Hematopoietic multipotent progenitor cell treated with erythropoietin and hydrocortisone succinate and interleukin-3 and kit ligand, for 17 days (in vitro differentiated cells): ENCODE measurements at regions not wholly inside any gene's neighbourhood (a gene's known extent, or its start where the extent isn't known, plus 50 kb on each side); places are given as distances from the start of the nearest gene placed in this dataset.
"Not testable (repeated sequence)": the region's sequence is repeated elsewhere in the genome, so short reads cannot be mapped to it uniquely, and the experiment has no call there.

Source experiments
- DNase-seq: peaks from one replicate; pipeline ENCODE4 v3.0.0-alpha.2; 2015; ENCODE audit warnings: low spot score

DNA sequence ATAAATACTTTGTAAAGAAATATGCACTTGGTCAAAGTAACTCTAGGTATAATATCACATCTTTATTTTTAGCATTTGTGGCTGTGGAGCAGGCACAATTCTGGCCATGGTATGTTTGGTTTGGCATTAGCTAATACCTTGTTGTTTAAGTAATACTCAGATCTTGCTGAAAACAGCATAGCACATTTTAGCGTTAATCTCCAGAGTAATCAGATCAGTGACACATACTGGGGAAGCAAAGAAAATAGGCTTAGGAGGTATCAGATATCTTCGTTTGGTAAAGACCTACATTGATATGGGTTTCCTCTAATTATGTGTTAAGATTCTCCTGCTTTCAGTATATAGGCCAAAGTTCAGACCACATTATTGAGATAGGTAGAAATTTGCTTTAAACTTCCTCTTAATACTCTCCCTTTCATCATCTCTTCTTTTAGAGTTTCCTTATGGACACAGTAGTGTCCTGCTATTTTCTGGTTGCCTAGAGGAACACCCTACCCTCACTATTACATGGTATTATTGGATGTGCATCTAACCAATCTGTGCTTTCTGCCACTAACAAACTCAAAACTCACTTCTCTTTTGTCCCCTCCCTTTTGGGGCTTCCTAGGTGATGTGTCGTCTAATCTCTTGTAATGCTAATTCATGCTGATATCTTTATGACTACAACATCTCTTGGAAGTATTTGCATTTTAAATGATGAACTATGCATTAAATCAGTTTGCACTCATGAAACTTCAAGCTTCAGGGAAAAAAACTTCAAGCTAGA, 437.3 kb upstream of the ADAMTSL1 start:
- no peak for DNase-seq

DNA sequence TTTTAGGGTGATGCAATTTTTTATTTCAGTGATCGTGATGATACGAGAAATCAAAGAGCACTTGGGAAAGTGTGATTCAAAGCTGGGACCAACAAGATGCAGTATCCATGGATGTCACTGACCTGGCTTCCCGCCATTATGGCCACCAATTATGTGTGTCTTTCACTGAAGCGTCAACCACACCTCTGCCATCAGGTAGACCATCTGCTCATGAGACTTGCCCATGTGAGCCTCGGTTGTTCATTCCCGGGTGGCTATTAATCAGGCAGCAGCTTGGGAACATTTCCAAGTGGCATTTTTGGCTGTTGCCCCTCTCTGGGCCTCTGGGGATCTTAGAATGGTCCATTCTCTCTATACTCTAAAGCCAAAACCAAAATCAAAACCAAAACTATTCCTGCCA, 436.0 kb upstream of the ADAMTSL1 start:
- DNase-seq, result no peak

DNA sequence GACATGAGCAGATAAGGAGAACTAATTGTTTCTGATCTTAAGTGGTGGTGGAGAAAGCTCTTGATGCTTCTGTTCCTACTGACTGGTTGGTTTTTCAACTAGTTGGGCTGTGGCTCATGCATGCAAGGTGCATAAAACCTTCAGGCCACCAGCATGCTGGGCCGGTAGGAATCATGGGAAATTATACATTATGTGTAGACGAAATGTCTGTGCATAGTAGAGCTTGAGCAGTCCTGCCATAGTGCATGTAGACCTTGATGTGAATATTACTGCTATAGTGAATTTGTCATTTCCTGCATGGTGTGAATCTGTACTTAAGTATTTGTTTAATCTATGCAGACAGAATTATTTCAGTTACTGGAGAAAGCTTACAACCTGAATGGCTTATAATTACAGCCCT, 433.6 kb upstream of the ADAMTSL1 start:
- no peak for DNase-seq

DNA sequence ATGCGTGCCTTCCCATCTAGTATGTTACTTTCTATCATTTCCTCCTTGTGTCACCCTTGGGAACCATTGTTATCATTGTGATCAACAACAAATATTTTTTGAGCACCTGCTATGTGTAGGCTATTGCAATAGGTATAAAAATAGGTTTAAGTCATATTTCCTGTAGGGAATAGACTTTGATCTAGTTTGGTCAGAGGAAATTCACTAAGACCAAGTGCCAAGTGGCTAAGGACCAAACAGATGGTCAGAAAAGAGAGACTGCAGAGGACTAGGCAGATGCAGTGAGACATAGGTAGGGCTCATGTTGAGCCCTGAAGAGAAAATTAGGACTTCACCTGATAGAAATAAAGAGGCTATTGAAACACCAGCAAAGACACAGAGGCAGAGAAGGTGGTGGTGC, 430.0 kb upstream of the ADAMTSL1 start:
- DNase-seq, result no peak

DNA sequence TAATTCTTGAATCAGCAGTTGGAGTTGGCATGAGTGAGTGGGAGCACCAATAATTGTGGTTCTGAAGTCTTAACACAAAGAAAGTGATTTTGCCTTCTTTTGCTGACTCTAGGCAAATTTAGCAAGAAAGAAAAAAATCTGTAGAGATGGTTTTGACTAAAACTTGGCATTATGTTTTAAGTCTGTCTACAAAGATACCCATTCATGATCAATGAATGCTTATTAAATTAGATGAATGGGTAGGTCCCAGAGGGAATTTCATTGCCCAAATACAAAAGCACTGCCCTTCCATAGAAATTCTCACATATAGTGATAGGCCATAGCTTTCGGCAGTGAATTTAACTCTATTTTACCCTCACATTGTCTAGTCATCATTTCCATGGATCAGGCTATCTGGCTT, 428.6 kb upstream of the ADAMTSL1 start:
- DNase-seq, result no peak

DNA sequence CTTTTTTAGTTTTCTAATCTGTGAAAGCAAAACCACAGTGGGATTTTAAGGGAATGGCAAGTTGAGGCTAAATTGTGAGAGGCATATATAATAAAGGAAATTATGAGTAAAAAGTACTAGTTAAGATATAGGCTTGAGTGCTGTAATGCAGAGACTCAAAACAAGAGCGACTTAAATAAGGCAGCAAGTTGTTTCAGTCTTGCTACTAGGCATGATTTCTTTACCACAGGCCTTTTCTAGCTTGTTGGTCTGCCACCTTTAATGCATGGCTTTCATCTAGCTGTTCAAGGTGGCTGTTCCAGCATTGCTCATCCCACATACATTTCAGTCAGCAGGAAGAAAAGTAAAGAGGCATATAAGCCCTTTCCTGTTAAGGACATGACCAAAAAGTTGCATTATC, 427.9 kb upstream of the ADAMTSL1 start:
- no peak for DNase-seq

DNA sequence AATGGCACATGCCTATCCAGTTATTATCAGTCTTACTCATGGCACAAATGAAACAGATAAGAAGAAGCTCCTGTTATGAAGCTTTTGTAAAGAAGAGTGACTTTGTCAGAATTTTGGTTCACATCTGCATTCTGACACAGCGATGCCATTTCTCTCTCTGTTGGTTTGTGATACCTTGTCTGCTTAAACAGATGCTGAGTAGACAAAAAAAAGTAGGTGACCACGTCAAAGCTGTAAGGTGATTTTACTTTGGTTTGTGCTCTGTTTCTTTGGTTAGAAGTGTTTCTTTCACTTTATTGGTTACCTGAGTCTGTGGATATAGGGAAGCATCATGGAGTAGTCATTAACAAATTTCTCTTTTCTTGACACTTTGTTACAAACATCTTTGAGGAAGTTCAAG, 422.3 kb upstream of the ADAMTSL1 start:
- no peak for DNase-seq

DNA sequence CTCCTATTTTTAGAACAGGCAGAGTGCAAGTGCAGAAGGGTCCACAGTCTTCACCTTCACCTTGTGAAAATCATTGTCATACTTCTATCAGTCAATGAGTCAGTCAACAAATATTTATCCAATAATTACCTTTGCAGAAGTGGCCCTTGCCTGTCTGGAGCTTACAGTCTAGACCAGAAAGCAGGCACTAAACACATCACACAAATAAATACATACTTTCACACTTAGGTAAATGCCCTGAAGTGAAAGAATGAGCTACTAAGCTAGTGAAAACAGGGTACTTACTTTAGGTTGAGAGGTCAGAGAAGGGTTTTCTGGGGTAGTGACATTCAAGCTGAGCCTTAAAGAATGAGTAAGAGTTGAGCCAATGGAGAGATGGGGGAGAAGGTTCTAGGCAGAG, 421.9 kb upstream of the ADAMTSL1 start:
- DNase-seq, result no peak

DNA sequence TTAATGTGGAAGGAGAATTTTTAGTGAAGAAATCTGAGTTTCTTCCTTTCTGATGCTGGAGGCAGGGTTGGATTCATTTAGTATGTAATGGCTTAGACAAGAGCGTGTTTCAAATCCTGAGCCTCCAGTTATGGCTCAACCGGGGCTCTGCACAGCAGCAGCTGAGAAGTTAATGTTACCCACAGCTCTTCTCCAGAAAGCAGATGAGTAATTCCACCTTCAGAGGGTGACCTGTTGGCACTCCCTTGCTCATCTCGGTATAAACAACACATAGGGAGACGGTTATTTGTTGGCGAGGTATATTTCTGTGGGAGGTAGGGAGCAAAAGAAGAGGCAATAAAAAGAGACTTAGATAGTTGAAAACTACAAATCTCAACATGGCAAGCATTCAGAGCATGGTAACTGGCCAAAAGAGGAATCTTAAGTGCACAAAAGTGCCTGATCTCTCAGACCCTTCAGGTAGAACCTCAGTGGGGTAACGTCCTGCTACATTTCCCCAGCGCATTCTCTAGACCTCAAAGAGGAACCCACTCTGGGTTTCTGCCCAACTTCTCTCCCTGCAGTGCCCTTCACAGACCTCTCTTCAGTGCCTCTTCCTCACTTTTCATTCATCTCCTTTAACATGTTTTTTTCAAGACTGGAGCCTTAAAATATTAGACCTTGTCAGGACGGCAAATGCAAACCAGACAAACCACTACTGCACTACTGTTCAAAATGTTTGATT, 417.5 kb upstream of the ADAMTSL1 start:
- no peak for DNase-seq

DNA sequence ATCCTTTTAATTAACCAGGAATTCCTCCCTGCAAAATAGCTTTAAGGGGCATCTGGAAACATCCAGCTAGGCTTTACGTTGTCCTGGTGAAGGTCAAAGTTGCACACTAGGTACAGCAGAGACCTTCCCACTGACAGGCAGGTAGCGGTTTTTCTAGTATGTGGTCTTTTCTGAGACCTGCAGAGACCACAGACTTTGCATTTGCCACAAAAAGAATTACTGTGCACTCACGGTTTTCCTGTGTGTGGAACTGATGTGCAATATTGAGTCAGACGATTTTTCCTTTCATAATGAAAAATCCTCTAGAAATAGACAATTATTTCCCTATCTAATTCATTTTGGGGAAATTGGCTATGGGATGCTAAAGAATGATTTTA, 417.0 kb upstream of the ADAMTSL1 start:
- DNase-seq, result no peak

DNA sequence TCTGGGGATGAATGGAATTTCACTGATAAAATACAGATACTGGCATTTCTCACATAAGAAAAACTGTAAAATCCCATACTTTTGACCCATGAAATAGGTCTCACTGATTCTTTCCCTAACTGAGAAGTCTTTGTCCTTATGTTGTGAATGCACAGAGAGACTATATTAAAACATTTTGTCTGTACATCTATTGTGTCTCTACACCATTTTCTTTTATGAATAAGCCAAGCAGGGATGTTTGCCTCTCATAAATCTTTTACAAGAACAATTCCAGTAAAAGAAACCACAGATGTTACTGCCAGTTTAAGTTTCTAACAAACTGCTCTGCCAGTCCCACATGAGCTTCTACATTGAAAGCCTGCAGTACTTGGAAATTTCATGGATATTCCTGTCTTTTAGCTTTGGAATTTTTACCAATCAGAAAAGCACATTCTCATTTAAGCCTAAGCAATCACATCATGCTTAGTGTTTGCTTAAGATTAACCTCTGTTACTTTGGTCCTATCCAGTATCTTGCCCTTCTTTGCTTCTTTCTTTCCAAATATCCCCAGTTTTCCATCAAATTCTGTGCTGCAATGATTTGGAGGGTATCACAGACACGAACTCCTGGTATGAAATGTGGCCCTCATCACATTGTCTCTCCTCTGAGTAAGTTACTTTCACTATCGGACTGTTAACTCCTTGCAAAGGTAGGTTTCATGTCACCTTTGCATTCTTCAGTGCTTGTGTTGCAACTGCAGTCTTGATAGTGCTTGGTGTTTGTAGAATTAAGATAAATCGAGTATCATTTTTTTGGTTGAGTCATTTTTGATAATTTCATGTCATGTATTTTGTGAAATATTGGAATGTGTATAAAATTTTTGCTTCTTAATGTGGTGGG, 415.1 kb upstream of the ADAMTSL1 start:
- DNase-seq, result no peak

DNA sequence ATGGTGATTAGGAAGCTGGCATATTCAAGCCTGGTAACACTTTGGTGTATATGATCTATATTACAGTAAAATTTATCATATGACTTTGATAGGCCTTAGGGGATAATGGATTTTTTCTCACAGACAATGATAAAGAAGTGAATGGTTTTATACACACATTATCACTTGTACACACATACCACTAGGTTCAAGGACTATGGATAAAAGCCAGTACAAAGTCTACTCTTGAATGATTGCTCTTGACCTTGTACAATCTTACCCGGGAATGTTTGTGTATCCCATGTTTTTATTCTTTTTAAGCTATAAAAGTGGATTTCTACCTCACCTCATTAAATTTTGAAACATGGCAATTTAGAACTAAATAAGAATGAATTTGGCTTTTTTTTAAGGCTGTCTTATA, 414.5 kb upstream of the ADAMTSL1 start:
- DNase-seq, result no peak

DNA sequence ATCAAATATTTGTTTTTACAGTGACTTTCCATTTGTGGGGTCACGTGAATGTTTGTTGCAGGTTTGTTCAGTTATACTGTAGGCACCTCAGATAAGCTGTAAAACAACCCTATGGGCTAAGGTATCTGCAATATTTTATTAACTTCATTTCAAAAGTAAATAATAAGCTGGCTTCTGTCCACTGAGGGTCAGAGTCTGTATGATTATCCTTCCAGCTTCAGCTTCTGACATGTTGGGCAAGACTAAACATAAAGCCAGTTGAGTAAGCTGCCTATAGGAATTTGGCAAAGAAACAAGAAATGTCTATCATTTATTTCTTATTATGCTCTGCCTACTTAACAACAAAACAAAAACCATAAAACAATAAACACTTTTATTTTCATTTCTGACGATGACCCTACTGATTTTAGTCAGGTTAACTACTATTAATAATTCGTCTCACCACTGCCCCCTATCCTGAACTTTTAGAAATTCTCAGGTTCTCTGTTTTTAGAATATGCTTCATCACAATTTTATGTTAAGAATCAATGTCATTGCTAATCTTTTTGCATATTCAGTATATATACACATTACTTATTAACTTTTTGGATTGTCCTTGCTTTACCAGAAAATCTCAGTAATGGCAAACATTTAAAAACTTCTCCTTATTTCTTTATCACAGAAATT, 413.6 kb upstream of the ADAMTSL1 start:
- DNase-seq, result no peak

DNA sequence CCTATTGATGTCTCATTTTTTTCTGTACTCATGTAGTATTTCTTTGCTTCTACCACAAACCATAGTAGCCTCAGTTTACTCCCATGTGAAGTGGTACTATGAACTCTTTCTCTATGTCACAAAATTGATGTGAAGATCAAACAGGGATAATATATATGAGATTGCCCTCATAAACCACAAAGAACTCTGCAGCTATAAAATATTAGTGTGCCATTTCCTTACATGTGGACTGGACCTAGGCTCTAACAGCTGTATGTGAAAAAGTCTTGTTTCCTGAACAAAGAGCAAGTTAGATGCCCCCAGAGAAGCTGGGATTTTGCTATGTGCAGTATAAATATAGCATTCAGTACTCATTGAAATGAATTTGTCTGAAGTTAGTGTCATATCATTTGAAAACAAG, 412.6 kb upstream of the ADAMTSL1 start:
- DNase-seq, result no peak

DNA sequence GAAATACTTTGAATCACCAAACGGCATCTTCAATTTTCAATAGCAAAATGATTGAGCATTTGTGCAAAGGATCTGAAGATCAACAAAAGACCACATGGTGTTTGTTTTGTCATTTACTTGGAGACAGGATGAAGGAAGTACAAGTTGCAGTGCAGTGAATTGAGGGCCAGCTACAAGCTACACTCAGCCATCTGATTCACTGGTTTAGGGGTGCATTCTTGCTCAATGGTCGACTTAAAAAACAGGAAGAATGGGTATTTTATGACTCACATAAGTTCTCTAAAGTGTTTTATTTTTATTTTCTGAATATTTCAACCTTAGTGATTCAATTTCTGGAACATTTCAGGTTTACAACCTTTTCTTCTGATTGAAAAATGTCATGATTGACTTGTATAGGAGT, 412.1 kb upstream of the ADAMTSL1 start:
- DNase-seq, result no peak

DNA sequence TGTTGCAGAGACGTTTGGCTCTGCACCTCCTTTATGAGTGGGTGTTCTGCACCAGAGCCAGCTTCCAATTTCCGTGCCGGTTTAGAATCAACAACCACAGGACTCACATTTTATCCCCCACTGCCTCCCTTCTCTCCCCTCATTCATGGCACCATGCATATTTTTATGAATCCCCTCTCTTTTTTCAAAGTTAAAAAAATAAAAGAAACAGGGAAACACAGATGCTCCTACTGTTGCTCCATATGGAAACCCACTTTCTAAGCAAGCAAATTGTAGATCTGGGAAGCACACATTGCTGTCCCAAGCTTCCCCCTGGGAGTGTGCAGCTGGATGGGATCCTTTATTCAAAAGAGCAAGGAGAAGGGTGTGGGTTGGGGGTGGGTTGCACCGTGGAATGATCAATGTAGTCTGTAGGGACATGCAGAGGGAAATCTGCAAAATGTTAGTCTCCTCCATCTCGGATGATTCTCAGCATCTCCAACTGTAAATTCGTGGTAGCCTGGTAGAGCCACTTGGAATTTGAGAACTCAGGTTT, 410.0 kb upstream of the ADAMTSL1 start:
- DNase-seq, result no peak

DNA sequence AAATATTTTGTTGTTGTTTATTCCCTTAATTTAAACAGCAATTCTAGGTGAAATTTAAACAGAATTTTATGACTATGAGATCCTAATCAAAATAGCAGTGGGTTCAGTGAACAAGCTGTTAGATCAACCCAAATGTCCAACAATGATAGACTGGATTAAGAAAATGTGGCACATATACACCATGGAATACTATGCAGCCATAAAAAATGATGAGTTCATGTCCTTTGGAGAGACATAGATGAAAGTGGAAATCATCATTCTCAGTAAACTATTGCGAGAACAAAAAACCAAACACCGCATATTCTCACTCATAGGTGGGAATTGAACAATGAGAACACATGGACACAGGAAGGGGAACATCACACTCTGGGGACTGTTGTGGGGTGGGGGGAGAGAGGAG, 407.3 kb upstream of the ADAMTSL1 start:
- not testable (repeated sequence) for DNase-seq

DNA sequence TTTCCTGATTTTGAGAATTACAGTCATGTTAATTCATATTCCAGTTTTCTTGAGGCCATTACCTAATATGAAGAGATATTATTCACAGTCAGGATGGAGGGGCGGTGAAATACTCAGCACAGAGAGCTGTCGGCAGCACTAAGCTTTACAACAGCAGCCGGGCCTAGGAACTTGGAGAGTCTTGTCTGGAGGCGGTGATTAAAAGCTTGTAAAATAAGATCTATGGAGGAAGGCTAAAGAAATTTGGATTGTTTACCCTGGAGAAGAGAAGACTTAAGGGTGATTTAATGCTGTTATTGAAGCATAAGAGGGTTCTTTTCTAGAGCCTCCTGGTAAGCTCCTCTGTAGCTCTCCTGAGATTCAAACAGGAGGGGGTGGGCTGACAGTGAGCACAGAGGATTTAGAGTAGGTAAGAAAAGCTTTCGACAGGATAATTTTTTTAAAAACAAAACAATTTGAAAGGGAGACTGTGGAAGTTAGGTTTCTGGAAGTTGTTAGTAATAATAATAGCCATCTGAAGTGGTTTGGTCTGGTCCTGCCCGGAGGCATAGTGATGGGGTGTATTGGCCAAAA, 406.3 kb upstream of the ADAMTSL1 start:
- no peak for DNase-seq

DNA sequence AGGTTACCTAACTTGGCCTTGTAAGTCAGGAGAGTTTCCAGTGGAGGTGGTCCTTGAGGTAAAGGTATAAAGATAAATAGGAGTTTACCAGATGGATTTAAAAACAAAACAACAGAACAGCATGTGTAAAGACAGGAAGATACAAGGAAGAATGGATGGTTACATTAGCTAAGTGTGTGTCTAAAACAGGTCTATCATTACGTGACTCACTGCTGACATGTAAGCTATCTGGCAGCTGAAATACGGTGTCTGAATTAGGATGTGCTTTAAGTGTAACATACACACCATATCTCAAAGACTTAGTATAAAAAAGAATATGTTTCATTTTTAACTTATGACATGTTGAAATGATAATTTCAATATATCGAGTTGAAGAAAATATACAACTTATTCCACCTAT, 405.1 kb upstream of the ADAMTSL1 start:
- no peak for DNase-seq

DNA sequence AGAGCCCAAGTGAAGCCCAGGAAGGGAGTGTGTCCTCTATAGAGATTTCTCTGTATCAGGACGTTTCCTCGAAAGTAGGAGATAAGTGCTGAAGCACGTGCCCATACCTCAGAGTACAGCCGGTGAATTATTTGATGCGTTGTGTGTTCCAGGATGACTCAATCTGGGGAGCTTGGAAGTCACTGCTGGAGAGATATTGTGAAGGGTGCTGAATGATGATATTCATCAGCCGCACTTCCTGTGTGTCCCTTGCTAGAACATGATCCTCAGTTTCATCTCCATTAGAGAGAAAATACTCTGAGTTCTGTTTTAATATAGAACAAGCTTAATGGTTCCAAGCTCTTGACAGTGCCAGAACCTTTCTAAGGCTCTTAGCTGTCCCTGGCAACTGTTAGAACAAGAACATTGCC, 402.3 kb upstream of the ADAMTSL1 start:
- DNase-seq, result no peak

DNA sequence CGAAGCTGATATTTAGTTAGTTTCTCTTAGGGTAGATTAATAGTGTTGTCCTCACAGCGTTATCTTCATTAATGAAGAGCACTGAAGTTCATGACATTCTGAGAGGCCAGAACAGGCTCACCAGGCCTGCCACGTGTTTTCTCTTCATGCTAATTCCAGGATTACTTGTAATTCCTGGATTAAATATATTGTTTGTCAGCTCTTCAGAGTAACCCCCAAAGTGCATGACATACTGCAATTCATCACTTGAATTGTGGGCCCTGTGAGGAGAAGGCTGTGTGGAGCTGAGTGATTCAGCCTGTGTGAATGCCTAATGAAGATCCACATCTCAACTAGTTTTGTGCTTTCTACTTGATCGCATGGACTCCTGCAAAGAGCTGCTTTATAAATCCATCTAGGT, 401.0 kb upstream of the ADAMTSL1 start:
- DNase-seq, result no peak

DNA sequence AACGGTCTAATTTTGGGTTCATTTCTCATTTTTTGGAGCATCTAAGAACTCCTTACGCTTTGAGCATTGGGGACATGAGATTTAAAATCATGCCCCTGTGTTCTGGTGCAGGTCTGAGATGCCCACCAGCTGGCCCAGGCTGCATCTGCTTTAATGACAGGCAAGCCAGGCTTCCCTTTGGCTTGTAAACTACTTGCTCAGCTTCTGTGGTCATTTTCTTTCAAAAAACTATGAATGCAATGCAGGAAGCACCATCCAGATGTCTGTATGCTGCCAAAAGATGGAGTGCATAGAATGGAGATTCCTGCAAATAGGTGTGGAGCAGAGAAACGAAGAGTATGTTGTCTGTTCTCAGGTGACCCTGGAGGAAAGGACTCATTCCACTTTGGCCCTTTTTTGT, 399.9 kb upstream of the ADAMTSL1 start:
- no peak for DNase-seq
